Muscle layer of duodenum (tissue), 2 donors: ENCODE measurements at regions not wholly inside any gene's neighbourhood (a gene's known extent, or its start where the extent isn't known, plus 50 kb on each side); places are given as distances from the start of the nearest gene placed in this dataset.

ENCODE experiments used
- H3K27ac ChIP-seq: one replicate; pipeline ENCODE4 v1.7.0; 2013; ENCODE audit warnings: mild to moderate bottlenecking, low read length
- H3K27me3 ChIP-seq: one replicate; pipeline ENCODE4 v1.7.0; 2013; ENCODE audit warnings: low read depth, mild to moderate bottlenecking, control low read depth, low read length
- H3K36me3 ChIP-seq, 2 donors: one replicate each; pipeline ENCODE4 v1.7.0; 2013; ENCODE audit warnings: low read length in 2 of 2, control low read depth in 1 of 2, mild to moderate bottlenecking in 1 of 2; ENCODE audit not compliant: insufficient read depth in 2 of 2, control insufficient read depth in 1 of 2
- H3K4me1 ChIP-seq, 2 donors: one replicate each; pipeline ENCODE4 v1.7.0; 2013; ENCODE audit warnings: low read length in 2 of 2, mild to moderate bottlenecking in 2 of 2, control low read depth in 1 of 2, moderate library complexity in 1 of 2; ENCODE audit not compliant: insufficient read depth in 2 of 2, control insufficient read depth in 1 of 2
- H3K4me3 ChIP-seq, 2 donors: one replicate each; pipeline ENCODE4 v1.7.0; 2013; ENCODE audit warnings: low read length in 2 of 2, low read depth in 1 of 2, mild to moderate bottlenecking in 1 of 2
- H3K9me3 ChIP-seq, 2 donors: one replicate each; pipeline ENCODE4 v1.7.0; 2013; ENCODE audit warnings: low read length in 2 of 2, control low read depth in 1 of 2, mild to moderate bottlenecking in 1 of 2; ENCODE audit not compliant: control insufficient read depth in 1 of 2
- donor health status: healthy.

DNA sequence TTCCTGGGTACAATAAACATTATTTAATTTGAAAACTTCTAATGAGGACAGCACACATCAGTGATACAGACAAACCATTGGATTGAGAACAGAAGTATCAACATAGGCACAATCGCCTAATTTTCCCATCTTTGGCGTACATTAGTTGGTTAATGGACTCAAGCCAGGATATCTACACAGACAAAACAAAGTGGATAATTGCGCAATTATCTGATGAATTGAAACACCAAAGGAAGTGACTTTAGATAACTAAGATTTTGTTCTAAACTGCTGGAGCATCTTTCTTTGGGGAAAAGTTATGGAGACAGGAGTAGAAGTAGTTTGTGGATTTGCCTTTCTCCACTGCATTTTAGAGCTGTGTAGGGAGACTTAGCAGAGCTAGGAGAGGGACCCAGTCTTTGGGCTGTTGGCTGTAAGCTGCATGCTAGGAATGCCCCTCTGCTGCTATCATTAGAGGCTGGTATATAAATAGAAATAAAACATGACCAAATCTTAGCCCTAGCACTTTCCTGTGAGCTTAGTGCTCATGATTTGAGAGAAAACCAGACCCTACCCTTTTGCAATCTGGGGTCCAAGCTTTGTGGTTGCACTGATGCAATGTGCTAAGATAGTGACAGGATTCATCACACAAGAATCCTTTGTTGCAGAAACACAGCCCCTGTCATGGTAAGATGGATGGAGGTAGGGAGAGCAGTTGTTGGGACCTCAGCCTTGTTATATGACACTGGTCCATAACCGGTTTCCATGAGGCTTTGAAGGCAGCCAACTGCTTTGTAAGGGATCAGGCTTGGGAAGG is 264.5 kb upstream of the PIK3C3 start:
- no peaks in the 10 kb centered on the region for H3K9me3 ChIP-seq
- no peak overlapping the region for H3K4me3 ChIP-seq
- no peak overlapping the region for H3K27ac ChIP-seq
- H3K27me3 ChIP-seq: no peaks in the 10 kb centered on the region
- H3K4me1 ChIP-seq: no peaks in the 10 kb centered on the region
- no peaks in the 10 kb centered on the region for H3K36me3 ChIP-seq

- H3K9me3 ChIP-seq: no peaks in the 10 kb centered on the region
- no peak overlapping the region for H3K4me3 ChIP-seq
- no peaks in the 10 kb centered on the region for H3K27me3 ChIP-seq
- no peaks in the 10 kb centered on the region for H3K36me3 ChIP-seq
- no peak overlapping the region for H3K27ac ChIP-seq
- H3K4me1 ChIP-seq: no peaks in the 10 kb centered on the region
Measured at GRCh38 chr18:41687138-41687537, 267.9 kb upstream of the PIK3C3 start.

GRCh38 chr18:41681138-41681880 is 273.7 kb upstream of the PIK3C3 start:
- Histone ChIP-seq H3K36me3 (no peaks in the 10 kb centered on the region), H3K27ac (no peak overlapping the region), H3K4me1 (no peaks in the 10 kb centered on the region), H3K4me3 (no peak overlapping the region), H3K9me3 (no peaks in the 10 kb centered on the region), H3K27me3 (no peaks in the 10 kb centered on the region)

DNA sequence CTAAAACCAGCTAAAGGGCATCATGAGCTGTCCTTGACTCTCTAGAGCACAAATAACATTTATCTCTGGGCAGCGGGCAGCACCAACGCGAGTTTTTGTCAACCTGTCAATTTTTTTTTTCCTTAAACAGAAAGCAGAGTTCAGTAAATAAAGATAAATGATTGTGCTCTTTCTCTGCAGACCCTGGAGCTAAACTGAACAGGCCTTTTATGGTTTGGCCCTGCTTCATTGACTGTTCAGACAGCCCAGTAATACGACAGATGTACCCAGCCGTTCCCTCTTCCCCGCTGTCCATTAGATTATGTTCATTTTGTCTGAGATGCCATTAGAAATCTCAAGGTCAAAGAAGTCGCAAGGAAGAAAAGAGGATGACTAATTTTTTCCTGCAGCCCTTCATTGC is 280.5 kb upstream of the PIK3C3 start:
- no peaks in the 10 kb centered on the region for H3K4me1 ChIP-seq
- H3K27ac ChIP-seq: no peak overlapping the region
- no peaks in the 10 kb centered on the region for H3K27me3 ChIP-seq
- H3K4me3 ChIP-seq: no peak overlapping the region
- H3K9me3 ChIP-seq: no peaks in the 10 kb centered on the region
- no peaks in the 10 kb centered on the region for H3K36me3 ChIP-seq

- Histone ChIP-seq H3K36me3 (no peaks in the 10 kb centered on the region), H3K9me3 (peaks cover 0 to 6% of the 10 kb centered on the region in 2 donors)
Measured at GRCh38 chr18:41666231-41666630, 288.8 kb upstream of the PIK3C3 start.

GRCh38 chr18:41665210-41665609 is 289.8 kb upstream of the PIK3C3 start:
- H3K27ac ChIP-seq: no peak overlapping the region
- H3K4me3 ChIP-seq: no peak overlapping the region
- no peaks in the 10 kb centered on the region for H3K36me3 ChIP-seq
- no peaks in the 10 kb centered on the region for H3K4me1 ChIP-seq
- H3K9me3 ChIP-seq: peaks cover 0 to 6% of the 10 kb centered on the region in 2 donors
- no peaks in the 10 kb centered on the region for H3K27me3 ChIP-seq

More at GRCh38 chr18:41666231-41666630, 288.8 kb upstream of the PIK3C3 start:
- Histone ChIP-seq H3K27ac (no peak overlapping the region), H3K4me1 (no peaks in the 10 kb centered on the region), H3K27me3 (no peaks in the 10 kb centered on the region), H3K4me3 (no peak overlapping the region)

GRCh38 chr18:41660654-41661053 is 294.4 kb upstream of the PIK3C3 start:
- H3K36me3 ChIP-seq: no peaks in the 10 kb centered on the region
- H3K4me1 ChIP-seq: no peaks in the 10 kb centered on the region
- no peaks in the 10 kb centered on the region for H3K27me3 ChIP-seq
- no peak overlapping the region for H3K27ac ChIP-seq
- peaks cover 0 to 6% of the 10 kb centered on the region in 2 donors for H3K9me3 ChIP-seq
- no peak overlapping the region for H3K4me3 ChIP-seq

- no peaks in the 10 kb centered on the region for H3K27me3 ChIP-seq
- peaks cover 0 to 1% of the 10 kb centered on the region in 2 donors for H3K9me3 ChIP-seq
- no peaks in the 10 kb centered on the region for H3K36me3 ChIP-seq
- H3K4me3 ChIP-seq: no peak overlapping the region
- no peak overlapping the region for H3K27ac ChIP-seq
- H3K4me1 ChIP-seq: no peaks in the 10 kb centered on the region
Measured at GRCh38 chr18:41659438-41660130, 295.4 kb upstream of the PIK3C3 start.

DNA sequence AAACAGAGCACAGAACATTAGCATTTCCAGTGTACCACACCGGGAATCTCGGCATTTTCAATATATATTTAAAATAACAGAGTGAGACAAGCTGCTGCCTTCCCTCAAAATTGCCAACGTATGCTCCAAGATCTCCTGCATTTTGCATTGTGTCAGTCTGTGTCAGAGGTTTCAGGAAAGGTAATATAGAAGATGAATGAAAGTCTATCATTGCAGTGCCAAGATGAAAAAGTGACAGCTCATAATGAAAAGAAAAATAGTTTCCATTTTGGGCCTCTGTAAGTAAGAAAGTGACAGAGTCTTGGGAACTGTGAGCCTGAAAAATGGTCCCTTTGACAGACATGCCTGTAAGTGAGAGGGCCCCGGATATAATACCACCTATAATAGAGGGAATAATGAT is 297.8 kb upstream of the PIK3C3 start:
- Histone ChIP-seq H3K4me1 (no peaks in the 10 kb centered on the region), H3K27ac (no peak overlapping the region), H3K9me3 (no peaks in the 10 kb centered on the region), H3K36me3 (no peaks in the 10 kb centered on the region), H3K27me3 (no peaks in the 10 kb centered on the region), H3K4me3 (no peak overlapping the region)

GRCh38 chr18:41655074-41655473 is 300.0 kb upstream of the PIK3C3 start:
- H3K4me3 ChIP-seq: no peak overlapping the region
- H3K27ac ChIP-seq: no peak overlapping the region
- H3K9me3 ChIP-seq: no peaks in the 10 kb centered on the region
- H3K36me3 ChIP-seq: no peaks in the 10 kb centered on the region
- H3K4me1 ChIP-seq: no peaks in the 10 kb centered on the region
- H3K27me3 ChIP-seq: no peaks in the 10 kb centered on the region

- no peaks in the 10 kb centered on the region for H3K27me3 ChIP-seq
- no peaks in the 10 kb centered on the region for H3K4me1 ChIP-seq
- no peak overlapping the region for H3K27ac ChIP-seq
- H3K4me3 ChIP-seq: no peak overlapping the region
- H3K9me3 ChIP-seq: no peaks in the 10 kb centered on the region
- no peaks in the 10 kb centered on the region for H3K36me3 ChIP-seq
Measured at GRCh38 chr18:41647914-41648313, 307.1 kb upstream of the PIK3C3 start.
